Transverse colon (tissue), 4 donors: ENCODE measurements at regions not wholly inside any gene's neighbourhood (a gene's known extent, or its start where the extent isn't known, plus 50 kb on each side); places are given as distances from the start of the nearest gene placed in this dataset.

ENCODE experiments used
- DNase-seq: peaks from one replicate; pipeline ENCODE4 v3.0.0-alpha.2; 2019
- H3K27ac ChIP-seq, 4 donors: fragments of 200-600 bp; sonication (generic); 2 replicates each; pipeline ENCODE4 v1.5.1; 2016 to 2018; ENCODE audit warnings: inconsistent platforms in 4 of 4
- H3K27me3 ChIP-seq: fragments of 200-600 bp; sonication (generic); 2 replicates; pipeline ENCODE4 v1.5.1; 2017; ENCODE audit warnings: inconsistent platforms
- H3K36me3 ChIP-seq, 4 donors: fragments of 200-600 bp; sonication (generic); 2 replicates each; pipeline ENCODE4 v1.5.1; 2017 to 2019; ENCODE audit warnings: inconsistent platforms in 4 of 4
- H3K4me1 ChIP-seq, 4 donors: fragments of 200-600 bp; sonication (generic); 2 replicates each; pipeline ENCODE4 v1.5.1; 2017 to 2020; ENCODE audit warnings: inconsistent platforms in 4 of 4
- H3K4me3 ChIP-seq, 4 donors: fragments of 200-600 bp; sonication (generic); 1 replicate in 1 of 4; 2 replicates in 3 of 4; pipeline versions ENCODE4 v1.5.1 to v1.6.1; 2017 to 2019; ENCODE audit warnings: inconsistent platforms in 4 of 4
- H3K9me3 ChIP-seq, 2 donors: fragments of 200-600 bp; sonication (generic); 2 replicates each; pipeline ENCODE4 v1.5.1; 2017 to 2019; ENCODE audit warnings: inconsistent platforms in 2 of 2
- EP300 ChIP-seq: sonication (generic); formaldehyde crosslinking; IDR thresholded peaks from one replicate; pipeline ENCODE4 v1.6.1; 2017; ENCODE audit warnings: antibody characterized with exemption, low read depth
- POLR2A ChIP-seq: fragments of 450-650 bp; IDR thresholded peaks from one replicate; pipeline ENCODE4 v1.6.1; 2016; ENCODE audit warnings: antibody characterized with exemption, mild to moderate bottlenecking, moderate library complexity
- POLR2AphosphoS5 ChIP-seq, 3 donors: sonication (generic); formaldehyde crosslinking; IDR thresholded peaks; one replicate each; pipeline ENCODE4 v1.6.1; 2016; ENCODE audit warnings: antibody characterized with exemption in 3 of 3
- WGBS, 2 donors: methylation state at CpG; one replicate each; pipeline ENCODE4 v1.1.5; 2018; ENCODE audit warnings: low coverage in 1 of 2; 5-methylcytosine and 5-hydroxymethylcytosine counted together
- in situ Hi-C, 4 donors: fragments of 200-750 bp; cut with MboI; loops; one replicate each; pipeline versions ENCODE4 v1.15.0 to v1.15.1; 2017; ENCODE audit warnings: low sequenced_read_pairs in 3 of 4, low pct_ligation_motif_present in 1 of 4, low pct_unique_long_range_greater_than_20kb in 1 of 4
- intact Hi-C: fragments of 100-400 bp; cut with DNase I; formaldehyde crosslinking; loops from one replicate; pipeline ENCODE4 v1.15.1; 2023; ENCODE audit warnings: low total_unique reads
- TF ChIP-seq, protein P1 (sequence below), 5 experiments: fragments of 200-600 bp in 3 of 5; fragments of 450-650 bp in 2 of 5; sonication (generic) in 3 of 5; IDR thresholded peaks; 1 replicate in 2 of 5; 2 replicates in 3 of 5; pipeline ENCODE4 v1.5.1; 2016 to 2017; ENCODE audit warnings: antibody characterized with exemption in 5 of 5, inconsistent platforms in 3 of 5, mild to moderate bottlenecking in 2 of 5, moderate library complexity in 1 of 5

DNA sequence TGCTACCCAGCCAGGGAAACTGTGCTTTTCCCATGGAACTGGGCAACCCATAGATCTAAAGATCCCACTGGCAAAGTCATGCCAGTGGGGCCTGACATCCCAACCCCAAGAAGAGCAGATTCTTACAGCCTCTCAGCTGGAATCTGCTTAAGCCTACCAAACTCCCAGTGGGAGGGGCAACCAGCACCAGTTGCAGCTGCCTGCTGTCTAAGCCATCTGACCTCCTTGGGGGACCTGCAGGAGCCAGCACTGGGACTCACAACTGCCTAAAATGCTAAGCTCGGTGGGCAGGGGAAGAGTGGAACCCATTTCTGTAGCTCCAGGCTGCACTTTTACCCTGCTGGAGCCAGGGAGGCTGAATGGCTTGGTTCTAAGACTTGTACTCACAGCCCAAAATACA is 770.7 kb upstream of the SLC8A1 start:
- in situ Hi-C loops (no loop called here), intact Hi-C loops (no loop called here)
- H3K27ac ChIP-seq: no peak overlapping the region
- H3K27me3 ChIP-seq: no peaks in the 10 kb centered on the region
- WGBS, 2 donors: 22% methylated on average over 1 of the region's 1 CpG; no CpG with 5 or more reads in 1 of the 2 donors
- H3K36me3 ChIP-seq: no peaks in the 10 kb centered on the region
- H3K9me3 ChIP-seq: no peaks in the 10 kb centered on the region
- TF ChIP-seq POLR2A: no peak
- TF ChIP-seq, protein P1, sequence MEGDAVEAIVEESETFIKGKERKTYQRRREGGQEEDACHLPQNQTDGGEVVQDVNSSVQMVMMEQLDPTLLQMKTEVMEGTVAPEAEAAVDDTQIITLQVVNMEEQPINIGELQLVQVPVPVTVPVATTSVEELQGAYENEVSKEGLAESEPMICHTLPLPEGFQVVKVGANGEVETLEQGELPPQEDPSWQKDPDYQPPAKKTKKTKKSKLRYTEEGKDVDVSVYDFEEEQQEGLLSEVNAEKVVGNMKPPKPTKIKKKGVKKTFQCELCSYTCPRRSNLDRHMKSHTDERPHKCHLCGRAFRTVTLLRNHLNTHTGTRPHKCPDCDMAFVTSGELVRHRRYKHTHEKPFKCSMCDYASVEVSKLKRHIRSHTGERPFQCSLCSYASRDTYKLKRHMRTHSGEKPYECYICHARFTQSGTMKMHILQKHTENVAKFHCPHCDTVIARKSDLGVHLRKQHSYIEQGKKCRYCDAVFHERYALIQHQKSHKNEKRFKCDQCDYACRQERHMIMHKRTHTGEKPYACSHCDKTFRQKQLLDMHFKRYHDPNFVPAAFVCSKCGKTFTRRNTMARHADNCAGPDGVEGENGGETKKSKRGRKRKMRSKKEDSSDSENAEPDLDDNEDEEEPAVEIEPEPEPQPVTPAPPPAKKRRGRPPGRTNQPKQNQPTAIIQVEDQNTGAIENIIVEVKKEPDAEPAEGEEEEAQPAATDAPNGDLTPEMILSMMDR (IDR thresholded peaks at IDR 0.05): no peak
- no peak for DNase-seq
- no peak overlapping the region for H3K4me3 ChIP-seq
- no peaks in the 10 kb centered on the region for H3K4me1 ChIP-seq

DNA sequence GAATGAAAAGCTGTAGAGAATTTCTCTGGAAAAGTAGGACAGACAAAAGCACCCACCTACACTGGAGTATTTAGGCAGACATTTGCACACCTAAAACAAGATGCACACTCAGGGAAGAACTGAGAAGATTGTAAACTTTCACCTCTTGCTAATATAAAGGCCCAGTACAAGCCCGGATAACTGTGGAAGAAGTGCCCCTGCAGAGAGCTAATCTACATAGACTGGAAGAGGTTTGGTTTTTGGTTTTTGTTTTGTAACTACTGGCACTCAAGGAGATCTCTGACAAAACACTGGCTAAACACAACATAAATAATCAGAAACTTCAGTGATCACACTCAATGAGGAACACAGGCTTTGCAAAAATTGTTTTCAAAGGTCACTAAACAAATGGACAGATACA is 782.2 kb upstream of the SLC8A1 start:
- Histone ChIP-seq H3K36me3 (no peaks in the 10 kb centered on the region), H3K9me3 (peaks cover 0 to 8% of the 10 kb centered on the region in 2 donors), H3K27ac (no peak overlapping the region), H3K27me3 (no peaks in the 10 kb centered on the region), H3K4me1 (no peaks in the 10 kb centered on the region), H3K4me3 (no peak overlapping the region)
- in situ Hi-C loops (no loop called here), intact Hi-C loops (no loop called here)
- no peak for DNase-seq
- WGBS, 2 donors: 50% methylated on average over 1 of the region's 1 CpG; no CpG with 5 or more reads in 1 of the 2 donors
- TF ChIP-seq EP300: no peak
- TF ChIP-seq POLR2A: no peak
- no peak for TF ChIP-seq POLR2AphosphoS5 (IDR thresholded peaks at IDR 0.05)

DNA sequence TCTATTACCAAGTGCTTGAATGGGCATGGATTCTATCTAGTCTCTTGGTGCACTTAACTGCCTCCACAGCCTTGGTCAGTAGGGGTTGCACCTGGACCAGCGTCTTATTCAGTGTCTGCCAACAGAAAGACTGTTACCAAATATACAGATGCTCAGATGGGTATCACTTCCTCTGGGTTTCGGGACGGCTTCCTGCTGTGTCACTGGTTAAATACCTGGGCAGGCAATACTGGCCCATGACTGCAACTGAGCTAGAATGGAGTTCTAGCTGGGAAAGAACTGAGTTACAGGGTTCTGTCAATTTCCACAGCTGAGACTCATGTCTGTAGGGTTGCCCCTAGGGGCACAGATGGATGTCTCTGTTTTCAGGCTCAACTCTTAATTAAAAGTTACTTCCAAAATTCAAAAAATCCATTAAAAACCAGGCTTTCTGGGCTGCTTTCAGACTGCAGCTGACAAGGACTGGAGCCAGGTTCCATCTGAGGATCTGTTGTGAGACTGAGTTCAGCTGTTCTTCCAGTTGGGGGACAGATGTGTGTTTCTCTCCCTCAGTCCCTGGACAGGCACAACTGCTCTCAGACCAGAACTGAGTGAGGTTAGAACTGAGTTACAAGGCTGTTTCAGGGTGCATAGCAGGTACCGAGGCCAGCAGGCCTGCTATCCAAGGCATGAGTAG is 789.6 kb upstream of the SLC8A1 start:
- H3K4me1 ChIP-seq: no peaks in the 10 kb centered on the region
- intact Hi-C loops (no loop called here), in situ Hi-C loops (no loop called here)
- no peaks in the 10 kb centered on the region for H3K36me3 ChIP-seq
- 67% methylated on average over 4 of the region's 4 CpGs; no CpG with 5 or more reads in 1 of the 2 donors for WGBS, 2 donors
- TF ChIP-seq, protein P1 (IDR thresholded peaks at IDR 0.05): no peak
- TF ChIP-seq POLR2A: no peak
- H3K9me3 ChIP-seq: no peaks in the 10 kb centered on the region
- no peak overlapping the region for H3K27ac ChIP-seq
- peak; percentile 9 for DNase-seq
- H3K4me3 ChIP-seq: no peak overlapping the region
- no peaks in the 10 kb centered on the region for H3K27me3 ChIP-seq

DNA sequence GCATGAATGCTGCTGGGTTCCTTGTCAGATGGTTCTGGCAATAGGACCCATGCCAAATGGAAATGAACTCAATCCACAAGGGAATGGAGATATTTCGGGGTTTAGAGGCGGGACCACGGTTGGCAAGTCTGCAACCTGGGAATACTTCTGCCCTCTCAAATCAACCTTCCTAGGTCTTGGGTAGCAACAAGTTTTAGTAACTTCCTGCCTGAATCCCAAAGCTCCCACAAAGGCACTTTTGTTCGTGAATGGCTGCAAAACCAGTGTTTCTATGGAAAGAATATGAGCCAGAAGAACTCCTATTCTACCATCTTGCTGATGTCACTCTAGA is 790.1 kb upstream of the SLC8A1 start:
- H3K4me3 ChIP-seq: no peak overlapping the region
- no peak overlapping the region for H3K27ac ChIP-seq
- intact Hi-C loops (no loop called here), in situ Hi-C loops (no loop called here)
- no peaks in the 10 kb centered on the region for H3K27me3 ChIP-seq
- no peaks in the 10 kb centered on the region for H3K36me3 ChIP-seq
- no peak for DNase-seq
- WGBS, 2 donors: 74 to 79% methylated on average over 3 to 4 of the region's 4 CpGs
- no peak for TF ChIP-seq POLR2AphosphoS5 (IDR thresholded peaks at IDR 0.05)
- TF ChIP-seq, protein P1 (IDR thresholded peaks at IDR 0.05): no peak
- TF ChIP-seq POLR2A: no peak
- no peak for TF ChIP-seq EP300
- no peaks in the 10 kb centered on the region for H3K9me3 ChIP-seq
- no peaks in the 10 kb centered on the region for H3K4me1 ChIP-seq
